Erythroblast (primary cell): ENCODE measurements at regions not wholly inside any gene's neighbourhood (a gene's known extent, or its start where the extent isn't known, plus 50 kb on each side); places are given as distances from the start of the nearest gene placed in this dataset.

Experiments used
- DNase-seq, 2 experiments: peaks; one replicate each; lab custom pipeline; 2025; lab: John Stamatoyannopoulos, UW
- GATA1 ChIP-seq: IDR thresholded peaks from 2 replicates; pipeline ENCODE4 v1.6.1; 2011; ENCODE audit warnings: low read depth, mild to moderate bottlenecking, control low read depth, low read length, moderate library complexity
- POLR2A ChIP-seq: IDR thresholded peaks from 2 replicates; pipeline ENCODE4 v1.6.1; 2011; ENCODE audit warnings: mild to moderate bottlenecking, low read length

- TF ChIP-seq POLR2A (no peak), GATA1 (no peak)
Measured at GRCh38 chr3:150213577-150213976, 194.5 kb upstream of the TSC22D2 start.

DNA sequence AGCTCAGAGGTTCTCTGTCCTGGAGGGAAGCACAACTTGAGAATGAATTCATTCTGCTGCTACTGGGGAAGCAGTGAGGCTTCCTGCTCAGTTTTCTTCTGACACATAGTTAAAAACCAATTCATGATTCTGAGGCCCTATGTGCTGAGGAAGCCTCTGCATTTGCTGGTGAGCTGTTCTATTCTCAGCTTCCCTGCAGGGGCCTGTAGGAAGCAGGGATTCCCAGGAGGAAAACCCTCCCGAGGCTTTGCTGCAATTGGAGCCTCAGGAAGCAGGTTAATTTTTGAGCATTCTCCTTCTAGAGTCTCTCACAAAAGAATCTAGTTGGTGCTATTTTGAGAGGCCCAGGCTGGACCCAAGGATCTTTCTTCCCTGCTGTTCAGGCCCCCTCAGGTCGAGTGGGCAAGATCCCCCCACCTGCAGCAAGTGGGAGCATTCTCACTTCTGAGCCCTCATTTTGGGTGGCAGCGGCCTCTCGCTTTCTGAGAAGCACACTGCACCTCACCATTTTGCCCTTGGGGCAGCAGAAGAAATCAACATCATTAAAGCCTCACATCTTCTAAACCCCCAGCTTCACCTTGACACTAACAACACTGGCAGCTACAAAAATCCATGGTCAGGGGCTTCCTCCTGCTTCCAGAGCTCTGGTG is 197.5 kb upstream of the TSC22D2 start:
- TF ChIP-seq GATA1 (no peak), POLR2A (no peak)
- DNase-seq, result no peak

More at GRCh38 chr3:150213577-150213976, 194.5 kb upstream of the TSC22D2 start:
- DNase-seq, result no peak

DNA sequence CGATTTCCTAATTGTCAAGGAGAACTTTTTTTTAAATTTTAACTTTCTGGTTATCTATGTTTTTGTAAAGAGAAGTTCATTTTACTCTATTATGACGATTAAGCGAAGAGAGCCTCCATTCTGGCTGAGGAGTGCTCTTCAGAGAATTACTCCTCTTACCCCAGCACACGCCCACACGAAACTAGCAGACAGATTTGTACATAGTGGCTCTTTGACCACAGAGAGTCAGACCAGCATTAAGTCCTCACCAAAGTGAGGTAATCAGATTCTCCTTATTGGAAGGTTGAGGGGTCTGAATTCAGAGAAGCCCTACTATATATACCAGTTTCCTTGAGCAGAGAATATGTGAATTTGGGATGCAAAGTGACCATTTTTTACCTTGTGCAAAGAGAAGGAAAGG is 204.8 kb upstream of the TSC22D2 start:
- no peak for DNase-seq
- no peak for TF ChIP-seq GATA1
- no peak for TF ChIP-seq POLR2A

DNA sequence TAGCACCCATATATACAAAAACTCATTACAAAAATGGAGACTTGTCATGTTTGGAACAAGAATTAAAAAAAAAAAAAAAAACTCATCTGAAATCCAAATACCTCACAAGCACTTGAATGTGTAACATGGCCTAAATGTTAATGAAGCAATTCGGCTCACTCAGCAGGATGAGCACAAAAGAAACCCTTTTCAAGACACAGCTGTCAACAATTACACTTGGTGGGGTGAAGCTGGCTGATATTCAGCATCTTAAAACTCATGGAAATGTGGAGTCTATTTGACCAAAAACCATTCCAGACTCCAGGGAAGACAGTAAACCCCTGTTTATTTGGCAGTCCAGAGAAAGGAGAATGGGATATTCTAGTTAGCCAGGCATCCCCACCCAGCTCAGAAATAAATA is 205.4 kb upstream of the TSC22D2 start:
- TF ChIP-seq GATA1, result no peak
- no peak for TF ChIP-seq POLR2A
- DNase-seq, result no peak

DNA sequence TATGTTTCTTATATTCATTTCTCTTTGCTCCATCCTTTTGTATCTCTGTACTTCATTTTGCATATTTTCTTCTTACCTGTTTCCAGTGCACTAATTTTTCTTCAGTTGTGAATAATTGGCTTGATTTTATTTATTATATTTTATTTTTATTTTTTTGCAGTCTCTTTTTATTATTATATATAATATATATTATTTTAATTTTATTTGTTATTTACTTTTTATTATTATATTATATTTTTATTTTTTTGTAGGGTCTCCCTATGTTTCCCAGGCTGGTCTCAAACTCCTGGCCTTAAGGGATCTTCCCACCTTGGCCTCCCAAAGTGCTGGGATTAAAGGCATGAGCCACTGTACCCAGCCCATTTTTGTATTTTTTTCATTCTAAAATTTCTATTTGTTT is 213.1 kb upstream of the TSC22D2 start:
- no peak for TF ChIP-seq GATA1
- no peak for TF ChIP-seq POLR2A

GRCh38 chr3:150194513-150194912 is 213.6 kb upstream of the TSC22D2 start:
- TF ChIP-seq GATA1 (no peak), POLR2A (no peak)
- no peak for DNase-seq

More for the DNA sequence above, 213.1 kb upstream of the TSC22D2 start:
- no peak for DNase-seq

GRCh38 chr3:150184426-150185071 is 213.9 kb upstream of the PFN2 start:
- no peak for TF ChIP-seq POLR2A
- TF ChIP-seq GATA1, result no peak
- DNase-seq, result no peak

DNA sequence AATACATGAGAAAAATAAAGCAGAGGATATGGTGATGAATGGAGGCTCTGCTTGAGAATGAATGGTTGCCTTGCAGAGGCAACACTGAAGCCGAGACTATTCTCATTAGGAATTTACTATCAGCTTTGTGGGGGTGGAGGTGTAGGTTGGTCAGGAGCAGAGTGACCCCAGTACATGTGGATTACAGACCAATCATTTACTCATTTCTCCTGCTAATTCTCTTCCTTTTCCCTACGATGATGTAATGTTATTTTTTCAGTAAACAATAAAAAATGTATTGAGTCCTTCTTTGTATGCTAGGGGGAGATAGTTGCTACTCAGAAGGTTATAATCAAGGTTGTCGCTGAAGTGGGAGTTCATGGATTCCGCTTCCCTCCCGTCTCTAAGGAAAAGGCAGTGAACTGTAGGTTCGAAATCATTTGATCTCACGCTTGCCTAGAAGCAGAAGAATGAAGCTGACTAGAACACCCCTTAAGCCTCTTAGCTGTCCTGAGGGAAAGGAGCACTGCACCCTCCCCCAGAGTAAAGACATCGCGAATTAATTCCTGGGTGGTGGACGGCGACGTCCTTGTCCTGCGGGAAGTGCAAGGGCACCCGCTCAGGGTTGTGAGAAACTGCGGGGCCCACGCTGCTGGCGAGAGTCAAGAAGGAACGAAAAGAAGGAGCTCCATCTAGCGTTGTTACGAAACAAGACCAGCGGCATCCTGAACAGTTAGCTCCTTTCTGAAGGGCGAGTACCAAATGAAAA is 213.2 kb upstream of the PFN2 start:
- no peak for TF ChIP-seq POLR2A
- no peak for TF ChIP-seq GATA1
- DNase-seq, result peak; percentile 70 to 78

GRCh38 chr3:150180334-150180733 is 209.6 kb upstream of the PFN2 start:
- TF ChIP-seq POLR2A, result no peak
- no peak for TF ChIP-seq GATA1
- DNase-seq, result no peak

DNA sequence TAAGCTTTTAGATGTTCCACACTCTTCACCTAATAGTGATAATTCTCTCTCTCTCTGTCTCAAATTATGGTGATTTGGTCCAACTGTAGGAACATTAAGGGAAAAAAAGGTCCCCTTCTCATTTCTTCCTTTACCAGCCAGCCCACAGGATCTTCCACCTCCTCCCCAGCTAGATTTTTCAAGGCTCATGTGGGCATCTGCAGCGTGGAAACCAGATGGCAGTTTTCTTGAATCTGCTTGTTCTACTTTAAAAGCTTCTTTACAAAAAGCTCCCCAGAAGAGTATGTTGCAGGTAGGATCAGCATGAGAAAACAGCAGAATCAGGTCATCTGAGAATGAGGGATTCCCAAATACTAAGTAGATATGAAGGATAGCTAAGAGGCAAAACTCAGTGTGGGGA is 208.6 kb upstream of the PFN2 start:
- TF ChIP-seq POLR2A, result no peak
- no peak for TF ChIP-seq GATA1
- DNase-seq, result no peak

DNA sequence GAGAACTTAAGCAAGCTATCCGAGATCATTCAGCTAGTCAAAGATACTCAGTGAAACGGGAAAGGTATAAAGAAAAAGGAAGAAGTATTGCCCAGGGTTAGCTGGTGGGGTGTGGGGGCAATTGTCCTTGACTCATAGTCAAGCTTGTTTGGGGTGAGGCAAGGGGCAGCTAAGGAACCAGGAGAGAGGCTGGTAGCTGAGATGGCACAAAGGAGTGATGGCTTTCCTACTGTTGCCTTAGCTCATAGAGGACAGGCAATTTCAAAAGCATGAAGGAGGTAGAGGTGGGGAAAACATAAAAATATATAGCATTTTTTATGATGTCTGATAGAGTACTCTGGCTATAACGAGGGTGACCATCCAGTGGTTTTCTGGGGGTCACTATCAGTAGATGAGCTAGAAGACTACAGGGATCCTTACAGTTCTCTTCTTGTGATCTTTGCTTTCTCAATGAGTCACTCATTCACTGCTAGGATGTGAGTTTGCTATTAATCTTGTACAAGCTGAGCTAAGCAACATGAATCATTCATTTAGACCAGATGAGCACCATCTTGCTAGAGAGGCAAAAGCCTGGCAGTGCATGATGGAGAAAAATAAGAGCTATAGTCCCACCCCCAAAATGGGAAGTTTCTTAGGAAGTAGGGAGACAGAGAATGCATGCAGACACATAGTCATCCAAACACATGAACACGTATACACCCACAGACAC is 207.1 kb upstream of the PFN2 start:
- no peak for DNase-seq
- TF ChIP-seq GATA1, result no peak
- no peak for TF ChIP-seq POLR2A

DNA sequence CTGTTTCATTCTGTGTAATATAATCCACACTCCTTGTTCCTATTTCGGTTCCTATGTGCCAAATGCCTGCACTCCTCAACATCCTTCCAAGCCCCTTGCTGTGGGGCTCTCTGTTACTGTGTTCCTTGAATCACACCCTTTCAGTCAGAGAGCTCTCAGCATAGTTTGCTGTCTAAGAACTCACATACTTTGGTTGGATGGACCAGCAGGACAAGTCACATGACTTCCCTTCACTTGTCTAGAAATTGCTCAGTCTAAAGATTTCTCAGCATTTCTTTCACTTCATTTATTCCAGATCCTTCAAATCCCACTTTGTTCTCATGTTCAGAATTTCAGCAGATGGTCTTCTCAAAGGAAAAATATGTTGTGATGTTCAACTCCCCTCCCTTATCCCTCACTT is 203.5 kb upstream of the PFN2 start:
- no peak for DNase-seq
- TF ChIP-seq POLR2A, result no peak
- TF ChIP-seq GATA1, result no peak

DNA sequence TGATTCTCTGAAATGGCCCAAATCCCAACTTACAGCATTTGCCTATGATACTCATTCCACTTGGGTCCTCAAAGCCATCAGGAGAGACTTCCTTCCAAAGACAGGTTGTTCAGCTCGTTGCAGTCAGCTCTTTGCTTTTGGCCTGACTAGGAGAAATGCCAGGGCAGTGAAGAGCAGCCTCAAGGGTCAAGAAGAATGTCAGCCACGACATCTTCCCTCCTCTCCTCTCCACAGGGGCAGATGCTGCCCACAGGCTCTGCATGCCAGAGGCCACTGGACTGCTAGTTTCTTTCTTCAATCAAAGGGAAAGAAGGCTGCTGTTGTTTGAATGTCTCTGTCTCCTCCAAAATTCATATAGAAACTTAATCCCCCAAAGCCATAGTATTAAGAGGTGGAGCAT is 201.7 kb upstream of the PFN2 start:
- no peak for DNase-seq
- TF ChIP-seq POLR2A (no peak), GATA1 (no peak)
